ENCODE measurements at regions not wholly inside any gene's neighbourhood (a gene's known extent, or its start where the extent isn't known, plus 50 kb on each side); places are given as distances from the start of the nearest gene placed in this dataset.
"Not testable (repeated sequence)": the region's sequence is repeated elsewhere in the genome, so short reads cannot be mapped to it uniquely, and the experiment has no call there.

- TF ChIP-seq ZFX (IDR thresholded peaks at IDR 0.05; ENCODE audit: borderline replicate concordance) (no peak), CTCF (IDR thresholded peaks at IDR 0.05) (no peak)
- H3K27ac ChIP-seq, result no peak overlapping the region
Measured at GRCh38 chr5:89342106-89342876, 459.3 kb upstream of the MEF2C start.

- TF ChIP-seq ZFX (IDR thresholded peaks at IDR 0.05; ENCODE audit: borderline replicate concordance), result no peak
- TF ChIP-seq CTCF (IDR thresholded peaks at IDR 0.05), result no peak
- H3K27ac ChIP-seq, result no peak overlapping the region
Measured at GRCh38 chr5:89338935-89339334, 456.0 kb upstream of the MEF2C start.

- TF ChIP-seq CTCF (IDR thresholded peaks at IDR 0.05), result no peak
- no peak overlapping the region for H3K27ac ChIP-seq
Measured at GRCh38 chr5:89336111-89336510, 453.1 kb upstream of the MEF2C start.

- no peak overlapping the region for H3K27ac ChIP-seq
- TF ChIP-seq ZFX (IDR thresholded peaks at IDR 0.05; ENCODE audit: borderline replicate concordance) (no peak), CTCF (IDR thresholded peaks at IDR 0.05) (no peak)
Measured at GRCh38 chr5:89330140-89330539, 447.2 kb upstream of the MEF2C start.

- TF ChIP-seq CTCF (IDR thresholded peaks at IDR 0.05) (no peak), ZFX (IDR thresholded peaks at IDR 0.05; ENCODE audit: borderline replicate concordance) (no peak)
Measured at GRCh38 chr5:89327608-89328007, 444.6 kb upstream of the MEF2C start.

GRCh38 chr5:89324990-89325389, 442.0 kb upstream of the MEF2C start:
- TF ChIP-seq ZFX (IDR thresholded peaks at IDR 0.05; ENCODE audit: borderline replicate concordance) (no peak), CTCF (IDR thresholded peaks at IDR 0.05) (no peak)
- H3K27ac ChIP-seq, result no peak overlapping the region

More at GRCh38 chr5:89327608-89328007, 444.6 kb upstream of the MEF2C start:
- no peak overlapping the region for H3K27ac ChIP-seq

GRCh38 chr5:89320421-89321277, 437.7 kb upstream of the MEF2C start:
- no peak overlapping the region for H3K27ac ChIP-seq
- TF ChIP-seq ZFX (IDR thresholded peaks at IDR 0.05; ENCODE audit: borderline replicate concordance), result no peak
- no peak for TF ChIP-seq CTCF (IDR thresholded peaks at IDR 0.05)

- H3K27ac ChIP-seq, result not testable (repeated sequence)
Measured at GRCh38 chr5:89317838-89318237, 434.9 kb upstream of the MEF2C start.
